HCT116 (cell line): ENCODE measurements at regions not wholly inside any gene's neighbourhood (a gene's known extent, or its start where the extent isn't known, plus 50 kb on each side); places are given as distances from the start of the nearest gene placed in this dataset.
A peak's percentile ranks its signal among the peaks of the same experiment; 100 is the strongest.

Experiments used
- ATAC-seq: fragments of 200-7000 bp; cut with Tn5 transposase; 2 replicates; pipeline ENCODE4 v1.9.1; 2020; ENCODE audit warnings: mild to moderate bottlenecking, moderate library complexity
- BruUV-seq: library from RNA; stranded (reverse); fragments of 400-500 nt; replicated peaks from 2 replicates; lab custom pipeline; 2021; lab: Mats Ljungman, UMichigan
- CTCF ChIA-PET: fragments of 300-600 bp; sonication (Branson Sonifier 250); formaldehyde crosslinking; loops from one replicate; lab custom pipeline; 2021; ENCODE audit warnings: antibody characterized with exemption; lab: Charles Lee
- POLR2A ChIA-PET: fragments of 300-600, 350-600 bp; sonication (Branson Sonifier 250); formaldehyde crosslinking; loops from one replicate; lab custom pipeline; 2021; ENCODE audit warnings: antibody characterized with exemption; lab: Charles Lee
- RAD21 ChIA-PET, 2 experiments: fragments of 300-600 bp; sonication (Branson Sonifier 250); formaldehyde crosslinking; loops; one replicate each; lab custom pipeline; 2023; ENCODE audit warnings: low total read pairs in 2 of 2; ENCODE audit not compliant: uncharacterized antibody in 2 of 2, unreplicated experiment in 2 of 2, low non-redundant PET in 1 of 2; lab: Charles Lee
- DNase-seq: peaks from one replicate; pipeline ENCODE4 v3.0.0-alpha.2; 2010; ENCODE audit warnings: low read depth, low spot score
- H2AFZ ChIP-seq: fragments of 200-600 bp; shearing (Covaris generic), sonication (generic); 2 replicates; pipeline ENCODE4 v1.6.1; 2017; ENCODE audit warnings: low read depth, mixed run types, mixed read lengths, antibody characterized with exemption, low read length; ENCODE audit not compliant: poor library complexity, severe bottlenecking
- H3K27ac ChIP-seq: 2 replicates; pipeline ENCODE4 v1.5.1; 2012; ENCODE audit warnings: low read depth, low read length
- H3K27me3 ChIP-seq: fragments of 200-600 bp; sonication (generic); 2 replicates; pipeline ENCODE4 v1.6.1; 2016; ENCODE audit warnings: mixed run types, low read length, mixed read lengths; ENCODE audit not compliant: insufficient read depth
- H3K36me3 ChIP-seq, 2 experiments: fragments of 200-500 bp in 1 of 2; fragments of 200-600 bp in 1 of 2; sonication (Bioruptor generic) in 1 of 2; sonication (generic) in 1 of 2; 2 replicates each; pipeline versions ENCODE4 v1.5.1 to v1.6.1; 2014 to 2016; ENCODE audit warnings: low read length in 2 of 2, inconsistent platforms in 1 of 2, mixed read lengths in 1 of 2, mixed run types in 1 of 2; ENCODE audit not compliant: insufficient read depth in 2 of 2, control insufficient read depth in 1 of 2
- H3K4me1 ChIP-seq, 2 experiments: fragments of 200-600 bp in 1 of 2; sonication (generic) in 1 of 2; 2 replicates each; pipeline versions ENCODE4 v1.5.1 to v1.6.1; 2012 to 2017; ENCODE audit warnings: low read length in 2 of 2, inconsistent platforms in 1 of 2, mild to moderate bottlenecking in 1 of 2, mixed read lengths in 1 of 2, mixed run types in 1 of 2, moderate library complexity in 1 of 2; ENCODE audit not compliant: insufficient read depth in 2 of 2, control insufficient read depth in 1 of 2
- H3K4me2 ChIP-seq: fragments of 200-600 bp; sonication (generic); 2 replicates; pipeline ENCODE4 v1.6.1; 2017; ENCODE audit warnings: mixed run types, low read length, mixed read lengths
- H3K4me3 ChIP-seq, 2 experiments: fragments of 200-600 bp in 1 of 2; sonication (generic) in 1 of 2; replicated peaks in 1 of 2; 2 replicates each; pipeline ENCODE4 v1.5.1; 2011 to 2016; ENCODE audit warnings: low read length in 2 of 2, control low read depth in 1 of 2, low read depth in 1 of 2, mild to moderate bottlenecking in 1 of 2, mixed read lengths in 1 of 2, mixed run types in 1 of 2
- H3K79me2 ChIP-seq: fragments of 200-600 bp; sonication (generic); 2 replicates; pipeline ENCODE4 v1.6.1; 2017; ENCODE audit warnings: mild to moderate bottlenecking, mixed run types, low read length, moderate library complexity, mixed read lengths; ENCODE audit not compliant: insufficient read depth
- H3K9ac ChIP-seq: fragments of 200-600 bp; sonication (generic); 2 replicates; pipeline ENCODE4 v1.6.1; 2016; ENCODE audit warnings: low read length, mixed read lengths
- H3K9me2 ChIP-seq: fragments of 200-600 bp; sonication (generic), shearing (Covaris generic); 2 replicates; pipeline ENCODE4 v1.6.1; 2017; ENCODE audit warnings: mixed run types, mild to moderate bottlenecking, moderate library complexity; ENCODE audit not compliant: insufficient read depth
- H3K9me3 ChIP-seq, 2 experiments: fragments of 200-500 bp in 1 of 2; fragments of 200-600 bp in 1 of 2; sonication (Bioruptor generic) in 1 of 2; sonication (generic) in 1 of 2; 2 replicates each; pipeline ENCODE4 v1.6.1; 2014 to 2017; ENCODE audit warnings: low read length in 2 of 2, mixed read lengths in 2 of 2, inconsistent platforms in 1 of 2, low read depth in 1 of 2, mild to moderate bottlenecking in 1 of 2, mixed run types in 1 of 2, moderate library complexity in 1 of 2; ENCODE audit not compliant: control insufficient read depth in 1 of 2, insufficient read depth in 1 of 2
- H4K20me1 ChIP-seq: fragments of 200-600 bp; sonication (generic), shearing (Covaris generic); 2 replicates; pipeline ENCODE4 v1.6.1; 2017; ENCODE audit warnings: mixed run types, mild to moderate bottlenecking, moderate library complexity; ENCODE audit not compliant: insufficient read depth
- CBX3 ChIP-seq: IDR thresholded peaks from 2 replicates; pipeline ENCODE4 v1.6.1; 2012; ENCODE audit warnings: low read depth
- EGR1 ChIP-seq: IDR thresholded peaks from 2 replicates; pipeline ENCODE4 v1.6.1; 2012; ENCODE audit warnings: low read depth
- ELF1 ChIP-seq: IDR thresholded peaks from 2 replicates; pipeline ENCODE4 v1.6.1; 2012; ENCODE audit warnings: low read depth, borderline replicate concordance
- EZH2 ChIP-seq: fragments of 200-600 bp; sonication (generic); IDR thresholded peaks from 2 replicates; pipeline ENCODE4 v1.6.1; 2017; ENCODE audit warnings: antibody characterized with exemption, mixed run types
- EZH2phosphoT487 ChIP-seq: fragments of 200-600 bp; IDR thresholded peaks from 2 replicates; pipeline ENCODE4 v1.6.1; 2018; ENCODE audit warnings: antibody characterized with exemption, borderline replicate concordance
- FOSL1 ChIP-seq: IDR thresholded peaks from 2 replicates; pipeline ENCODE4 v1.6.1; 2012; ENCODE audit warnings: low read depth
- JUND ChIP-seq: IDR thresholded peaks from 2 replicates; pipeline ENCODE4 v1.6.1; 2012
- MAX ChIP-seq: IDR thresholded peaks from 2 replicates; pipeline ENCODE4 v1.6.1; 2012
- POLR2A ChIP-seq: IDR thresholded peaks from 2 replicates; pipeline ENCODE4 v1.7.0; 2011; ENCODE audit warnings: borderline replicate concordance; ENCODE audit not compliant: insufficient read depth, insufficient read length; ENCODE audit errors: extremely low read depth
- RAD21 ChIP-seq: IDR thresholded peaks from 2 replicates; pipeline ENCODE4 v1.6.1; 2012; ENCODE audit warnings: low read depth, mild to moderate bottlenecking
- REST ChIP-seq: IDR thresholded peaks from 2 replicates; pipeline ENCODE4 v1.6.1; 2012; ENCODE audit warnings: low read depth
- SIN3A ChIP-seq: IDR thresholded peaks from 2 replicates; pipeline ENCODE4 v1.6.1; 2012; ENCODE audit warnings: low read depth
- SP1 ChIP-seq: IDR thresholded peaks from 2 replicates; pipeline ENCODE4 v1.6.1; 2012; ENCODE audit warnings: low read depth
- TCF7L2 ChIP-seq: IDR thresholded peaks from 2 replicates; pipeline ENCODE4 v1.7.0; 2011; ENCODE audit warnings: borderline replicate concordance, inconsistent platforms; ENCODE audit not compliant: insufficient read depth, insufficient read length; ENCODE audit errors: extremely low read depth
- YY1 ChIP-seq: IDR thresholded peaks from 2 replicates; pipeline ENCODE4 v1.6.1; 2011; ENCODE audit warnings: low read length, low read depth, moderate library complexity, mild to moderate bottlenecking; ENCODE audit not compliant: insufficient replicate concordance; ENCODE audit errors: extremely low read depth
- ZNF274 ChIP-seq: fragments of 200-500 bp; sonication (Bioruptor generic); IDR thresholded peaks from 2 replicates; pipeline ENCODE4 v1.6.1; 2014; ENCODE audit warnings: mild to moderate bottlenecking, low read depth, low read length, inconsistent platforms
- intact Hi-C: fragments of 100-400 bp; cut with micrococcal nuclease; formaldehyde crosslinking; loops from 2 replicates; pipeline ENCODE4 v1.10.0; 2022
- TF ChIP-seq, protein P1 (sequence below), 3 experiments: fragments of 200-600 bp in 1 of 3; sonication (generic) in 1 of 3; IDR thresholded peaks in 2 of 3; conservative IDR thresholded peaks in 1 of 3; 2 replicates each; pipeline ENCODE4 v1.5.1; 2012 to 2017; ENCODE audit warnings: low read depth in 2 of 3, low read length in 2 of 3, antibody characterized with exemption in 1 of 3, borderline replicate concordance in 1 of 3, control low read depth in 1 of 3, mild to moderate bottlenecking in 1 of 3, mixed read lengths in 1 of 3, mixed run types in 1 of 3, moderate library complexity in 1 of 3; ENCODE audit not compliant: insufficient read depth in 1 of 3
- TF ChIP-seq, protein P2 (sequence below): IDR thresholded peaks from 2 replicates; pipeline ENCODE4 v1.6.1; 2012
- TF ChIP-seq, protein P3 (sequence below): IDR thresholded peaks from 2 replicates; pipeline ENCODE4 v1.6.1; 2011; ENCODE audit warnings: mild to moderate bottlenecking, low read length, moderate library complexity; ENCODE audit not compliant: insufficient replicate concordance; ENCODE audit errors: extremely low read depth

GRCh38 chr5:42950116-42950455, 90.0 kb downstream of the ANXA2R start:
- H3K79me2 ChIP-seq: no peaks in the 10 kb centered on the region
- peak overlapping the region; percentile 71 for H3K4me2 ChIP-seq
- H3K27ac ChIP-seq: peak overlapping the region; percentile 93
- ATAC-seq (no peak), DNase-seq (no peak)
- ChIA-PET CTCF (no interaction called here), POLR2A (interaction anchor here (1.5 kb wide), 1 partner anchor 10 kb away, joined by 3 read pairs; no protein-coding TSS in a partner anchor), RAD21 (no interaction called here)
- H3K9me3 ChIP-seq: peaks cover 6 to 28% of the 10 kb centered on the region in 2 experiments; a peak in 2 of 4 replicates
- TF ChIP-seq FOSL1 (no peak), SIN3A (no peak), JUND (no peak), EGR1 (no peak), EZH2 (no peak), RAD21 (no peak), CBX3 (no peak), ELF1 (no peak), YY1 (no peak), REST (no peak), SP1 (no peak), ZNF274 (no peak), TCF7L2 (no peak), POLR2A (no peak), EZH2phosphoT487 (no peak), MAX (no peak)
- TF ChIP-seq, protein P1, sequence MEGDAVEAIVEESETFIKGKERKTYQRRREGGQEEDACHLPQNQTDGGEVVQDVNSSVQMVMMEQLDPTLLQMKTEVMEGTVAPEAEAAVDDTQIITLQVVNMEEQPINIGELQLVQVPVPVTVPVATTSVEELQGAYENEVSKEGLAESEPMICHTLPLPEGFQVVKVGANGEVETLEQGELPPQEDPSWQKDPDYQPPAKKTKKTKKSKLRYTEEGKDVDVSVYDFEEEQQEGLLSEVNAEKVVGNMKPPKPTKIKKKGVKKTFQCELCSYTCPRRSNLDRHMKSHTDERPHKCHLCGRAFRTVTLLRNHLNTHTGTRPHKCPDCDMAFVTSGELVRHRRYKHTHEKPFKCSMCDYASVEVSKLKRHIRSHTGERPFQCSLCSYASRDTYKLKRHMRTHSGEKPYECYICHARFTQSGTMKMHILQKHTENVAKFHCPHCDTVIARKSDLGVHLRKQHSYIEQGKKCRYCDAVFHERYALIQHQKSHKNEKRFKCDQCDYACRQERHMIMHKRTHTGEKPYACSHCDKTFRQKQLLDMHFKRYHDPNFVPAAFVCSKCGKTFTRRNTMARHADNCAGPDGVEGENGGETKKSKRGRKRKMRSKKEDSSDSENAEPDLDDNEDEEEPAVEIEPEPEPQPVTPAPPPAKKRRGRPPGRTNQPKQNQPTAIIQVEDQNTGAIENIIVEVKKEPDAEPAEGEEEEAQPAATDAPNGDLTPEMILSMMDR (IDR thresholded peaks at IDR 0.05 in 2 of 3, conservative IDR thresholded peaks at IDR 0.05 in 1 of 3; ENCODE audit: borderline replicate concordance in 1 of 3, insufficient read depth in 1 of 3, low read depth in 2 of 3, low read length in 2 of 3): no peak
- TF ChIP-seq, protein P2, sequence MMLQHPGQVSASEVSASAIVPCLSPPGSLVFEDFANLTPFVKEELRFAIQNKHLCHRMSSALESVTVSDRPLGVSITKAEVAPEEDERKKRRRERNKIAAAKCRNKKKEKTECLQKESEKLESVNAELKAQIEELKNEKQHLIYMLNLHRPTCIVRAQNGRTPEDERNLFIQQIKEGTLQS: no peak
- TF ChIP-seq, protein P3, sequence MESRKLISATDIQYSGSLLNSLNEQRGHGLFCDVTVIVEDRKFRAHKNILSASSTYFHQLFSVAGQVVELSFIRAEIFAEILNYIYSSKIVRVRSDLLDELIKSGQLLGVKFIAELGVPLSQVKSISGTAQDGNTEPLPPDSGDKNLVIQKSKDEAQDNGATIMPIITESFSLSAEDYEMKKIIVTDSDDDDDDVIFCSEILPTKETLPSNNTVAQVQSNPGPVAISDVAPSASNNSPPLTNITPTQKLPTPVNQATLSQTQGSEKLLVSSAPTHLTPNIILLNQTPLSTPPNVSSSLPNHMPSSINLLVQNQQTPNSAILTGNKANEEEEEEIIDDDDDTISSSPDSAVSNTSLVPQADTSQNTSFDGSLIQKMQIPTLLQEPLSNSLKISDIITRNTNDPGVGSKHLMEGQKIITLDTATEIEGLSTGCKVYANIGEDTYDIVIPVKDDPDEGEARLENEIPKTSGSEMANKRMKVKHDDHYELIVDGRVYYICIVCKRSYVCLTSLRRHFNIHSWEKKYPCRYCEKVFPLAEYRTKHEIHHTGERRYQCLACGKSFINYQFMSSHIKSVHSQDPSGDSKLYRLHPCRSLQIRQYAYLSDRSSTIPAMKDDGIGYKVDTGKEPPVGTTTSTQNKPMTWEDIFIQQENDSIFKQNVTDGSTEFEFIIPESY: no peak
- H3K27me3 ChIP-seq: no peaks in the 10 kb centered on the region
- H3K4me1 ChIP-seq: peaks cover 16 to 31% of the 10 kb centered on the region in 2 experiments
- peak overlapping the region; percentile 54 for H3K9ac ChIP-seq
- TSS peak; percentile 93 for BruUV-seq
- H3K36me3 ChIP-seq: no peaks in the 10 kb centered on the region; a peak in 1 of 4 replicates
- peak overlapping the region; percentile 10 to 43; a peak in 3 of 4 replicates for H3K4me3 ChIP-seq
- intact Hi-C loops: no loop called here
- H4K20me1 ChIP-seq: no peaks in the 10 kb centered on the region
- H3K9me2 ChIP-seq: no peaks in the 10 kb centered on the region
- peak overlapping the region; percentile 70 for H2AFZ ChIP-seq
